ENCODE measurements at regions not wholly inside any gene's neighbourhood (a gene's known extent, or its start where the extent isn't known, plus 50 kb on each side); places are given as distances from the start of the nearest gene placed in this dataset.

DNA sequence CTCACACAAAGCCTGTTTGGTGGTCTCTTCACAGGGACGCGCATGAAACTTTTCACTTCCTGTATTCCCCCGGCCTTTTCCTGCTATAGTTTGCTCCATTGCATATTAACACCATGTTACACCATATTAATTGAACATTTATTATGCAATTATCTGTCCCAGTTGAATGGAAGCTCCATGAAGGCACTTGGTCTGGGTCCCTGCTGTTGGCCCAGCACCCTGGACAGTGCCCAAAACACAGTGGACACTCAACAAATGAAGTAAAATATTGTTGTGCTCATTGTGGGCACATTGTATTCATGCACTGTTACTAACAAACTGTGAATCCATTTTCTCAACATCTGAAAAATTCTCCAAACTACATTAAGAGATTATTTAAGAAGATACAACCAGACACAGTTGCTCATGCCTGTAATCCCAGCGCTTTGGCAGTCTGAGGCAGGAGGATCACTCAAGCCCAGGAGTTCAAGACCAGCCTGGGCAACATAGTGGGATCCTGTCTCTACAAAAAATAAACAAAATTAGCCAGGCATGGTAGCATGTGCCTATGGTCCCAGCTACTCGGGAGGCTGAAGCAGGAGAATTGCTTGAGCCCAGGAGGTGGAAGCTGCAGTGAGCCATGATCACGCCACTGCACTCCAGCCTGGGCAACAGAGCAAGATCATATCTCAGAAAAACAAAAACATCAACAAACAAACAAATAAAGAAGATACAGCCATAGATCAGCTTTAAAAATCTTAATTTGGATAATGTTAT, 292.7 kb upstream of the TENM3 start:
- no peak for TF ChIP-seq CTCF (conservative IDR thresholded peaks at IDR 0.05)

GRCh38 chr4:181951265-181951664, 291.9 kb upstream of the TENM3 start:
- H3K27ac ChIP-seq: no peak overlapping the region
- no peak for TF ChIP-seq CTCF (conservative IDR thresholded peaks at IDR 0.05)
- no peak for TF ChIP-seq ZFX (IDR thresholded peaks at IDR 0.05)

More for the DNA sequence above, 292.7 kb upstream of the TENM3 start:
- no peak overlapping the region for H3K27ac ChIP-seq

GRCh38 chr4:181952478-181952877, 290.7 kb upstream of the TENM3 start:
- TF ChIP-seq ZFX (IDR thresholded peaks at IDR 0.05) (no peak; the same call in 1 of the 2 replicates), CTCF (conservative IDR thresholded peaks at IDR 0.05) (no peak)
- H3K27ac ChIP-seq: peak overlapping the region; percentile 58

DNA sequence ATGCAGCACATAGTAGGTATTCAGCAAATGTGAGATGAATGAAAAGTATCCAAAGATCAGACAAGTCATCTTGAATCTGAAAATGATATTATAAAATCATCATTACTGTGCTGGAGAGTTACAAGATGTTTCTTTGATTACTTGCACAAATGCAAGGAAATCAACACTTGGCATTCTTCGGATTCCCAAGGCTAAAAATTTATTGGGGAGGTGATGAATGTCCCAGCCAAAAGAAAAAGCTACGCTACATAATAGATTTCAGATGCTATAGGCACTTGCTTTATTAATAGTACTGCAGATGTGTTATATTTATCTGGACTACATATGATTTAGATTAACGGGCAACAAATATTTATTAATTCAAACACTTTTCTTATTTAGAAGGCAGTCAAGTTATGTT, 286.7 kb upstream of the TENM3 start:
- TF ChIP-seq CTCF (conservative IDR thresholded peaks at IDR 0.05) (no peak), ZFX (IDR thresholded peaks at IDR 0.05) (no peak)
- H3K27ac ChIP-seq: no peak overlapping the region

GRCh38 chr4:181957088-181957487, 286.1 kb upstream of the TENM3 start:
- no peak for TF ChIP-seq ZFX (IDR thresholded peaks at IDR 0.05)
- TF ChIP-seq CTCF (conservative IDR thresholded peaks at IDR 0.05): no peak
- no peak overlapping the region for H3K27ac ChIP-seq

DNA sequence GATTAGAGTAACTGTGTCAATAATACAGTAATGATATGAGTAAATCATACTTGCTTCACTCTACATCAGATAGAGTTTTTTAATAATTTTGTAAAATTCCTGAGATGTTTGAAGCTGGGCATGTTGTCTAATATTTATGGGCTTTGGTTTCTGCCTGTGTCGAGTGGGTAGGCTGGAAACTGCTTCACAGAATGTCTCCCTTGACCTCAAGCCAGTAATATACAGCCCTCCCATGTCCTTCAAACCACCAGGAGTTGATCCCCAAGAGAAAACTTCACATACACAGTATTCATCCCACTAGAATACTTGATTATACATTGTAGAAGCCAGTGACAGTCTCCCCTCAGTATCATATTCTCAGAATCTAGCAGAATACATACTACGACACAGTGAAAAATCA, 284.8 kb upstream of the TENM3 start:
- TF ChIP-seq ZFX (IDR thresholded peaks at IDR 0.05) (no peak), CTCF (conservative IDR thresholded peaks at IDR 0.05) (no peak)

GRCh38 chr4:181959121-181959520, 284.1 kb upstream of the TENM3 start:
- no peak overlapping the region for H3K27ac ChIP-seq
- TF ChIP-seq CTCF (conservative IDR thresholded peaks at IDR 0.05) (no peak), ZFX (IDR thresholded peaks at IDR 0.05) (no peak)

More for the DNA sequence above, 284.8 kb upstream of the TENM3 start:
- H3K27ac ChIP-seq: no peak overlapping the region

Data from C4-2B (cell line).